ENCODE measurements at regions not wholly inside any gene's neighbourhood (a gene's known extent, or its start where the extent isn't known, plus 50 kb on each side); places are given as distances from the start of the nearest gene placed in this dataset.
"Not testable (repeated sequence)": the region's sequence is repeated elsewhere in the genome, so short reads cannot be mapped to it uniquely, and the experiment has no call there.

GRCh38 chr4:81319657-81320056 lies 104.6 kb upstream of the PRKG2 start:
- Histone ChIP-seq H3K4me3 (no peak overlapping the region), H3K27ac (no peak overlapping the region), H3K4me1 (peaks cover 2% of the 10 kb centered on the region), H3K9me3 (no peaks in the 10 kb centered on the region), H3K27me3 (peaks cover 2% of the 10 kb centered on the region), H3K36me3 (no peaks in the 10 kb centered on the region)
- WGBS: 100% methylated on average over 1 of the region's 1 CpG
- no peak for TF ChIP-seq POLR2A (IDR thresholded peaks at IDR 0.05)
- TF ChIP-seq CTCF (IDR thresholded peaks at IDR 0.05): no peak
- no peak for TF ChIP-seq POLR2AphosphoS5 (IDR thresholded peaks at IDR 0.05)
- TF ChIP-seq EP300 (IDR thresholded peaks at IDR 0.05): no peak
- no peak for DNase-seq (ENCODE audit: low spot score in 2 of 2)

- H3K4me3 ChIP-seq: no peak overlapping the region
- peaks cover 3% of the 10 kb centered on the region for H3K4me1 ChIP-seq
- no peak for DNase-seq (ENCODE audit: low spot score in 2 of 2)
- no peaks in the 10 kb centered on the region for H3K27me3 ChIP-seq
- no peaks in the 10 kb centered on the region for H3K36me3 ChIP-seq
- TF ChIP-seq CTCF (IDR thresholded peaks at IDR 0.05): no peak
- TF ChIP-seq EP300 (IDR thresholded peaks at IDR 0.05): no peak
- TF ChIP-seq POLR2A (IDR thresholded peaks at IDR 0.05): no peak
- TF ChIP-seq POLR2AphosphoS5 (IDR thresholded peaks at IDR 0.05): no peak
- H3K9me3 ChIP-seq: no peaks in the 10 kb centered on the region
- WGBS: 27% methylated on average over 3 of the region's 3 CpGs
- no peak overlapping the region for H3K27ac ChIP-seq
Measured at GRCh38 chr4:81314897-81315470, 100.0 kb upstream of the PRKG2 start.

- no peak overlapping the region for H3K27ac ChIP-seq
- H3K27me3 ChIP-seq: no peaks in the 10 kb centered on the region
- H3K4me1 ChIP-seq: peaks cover 3% of the 10 kb centered on the region
- H3K36me3 ChIP-seq: no peaks in the 10 kb centered on the region
- 43% methylated on average over 6 of the region's 6 CpGs for WGBS
- no peaks in the 10 kb centered on the region for H3K9me3 ChIP-seq
- DNase-seq (ENCODE audit: low spot score in 2 of 2): no peak
- TF ChIP-seq EP300 (IDR thresholded peaks at IDR 0.05) (no peak), CTCF (IDR thresholded peaks at IDR 0.05) (no peak), POLR2AphosphoS5 (IDR thresholded peaks at IDR 0.05) (no peak), POLR2A (IDR thresholded peaks at IDR 0.05) (no peak)
- H3K4me3 ChIP-seq: no peak overlapping the region
Measured at GRCh38 chr4:81314196-81314896, 99.3 kb upstream of the PRKG2 start.

GRCh38 chr4:81307991-81308390 lies 93.0 kb upstream of the PRKG2 start:
- Histone ChIP-seq H3K27me3 (no peaks in the 10 kb centered on the region), H3K36me3 (no peaks in the 10 kb centered on the region), H3K4me1 (no peaks in the 10 kb centered on the region), H3K4me3 (no peak overlapping the region), H3K9me3 (no peaks in the 10 kb centered on the region), H3K27ac (no peak overlapping the region)
- TF ChIP-seq POLR2AphosphoS5 (IDR thresholded peaks at IDR 0.05) (no peak), POLR2A (IDR thresholded peaks at IDR 0.05) (no peak), EP300 (IDR thresholded peaks at IDR 0.05) (no peak), CTCF (IDR thresholded peaks at IDR 0.05) (no peak)
- no peak for DNase-seq (ENCODE audit: low spot score in 2 of 2)
- 72% methylated on average over 2 of the region's 2 CpGs for WGBS

- 80% methylated on average over 4 of the region's 4 CpGs for WGBS
- Histone ChIP-seq H3K36me3 (no peaks in the 10 kb centered on the region), H3K4me3 (no peak overlapping the region), H3K27ac (no peak overlapping the region), H3K4me1 (no peaks in the 10 kb centered on the region), H3K27me3 (no peaks in the 10 kb centered on the region), H3K9me3 (no peaks in the 10 kb centered on the region)
- no peak for DNase-seq (ENCODE audit: low spot score in 2 of 2)
- TF ChIP-seq CTCF (IDR thresholded peaks at IDR 0.05) (no peak), POLR2AphosphoS5 (IDR thresholded peaks at IDR 0.05) (no peak), EP300 (IDR thresholded peaks at IDR 0.05) (no peak), POLR2A (IDR thresholded peaks at IDR 0.05) (no peak)
Measured at GRCh38 chr4:81304871-81305270, 89.8 kb upstream of the PRKG2 start.

- not testable (repeated sequence) for H3K27me3 ChIP-seq; DNase-seq (ENCODE audit: low spot score in 2 of 2); H3K27ac ChIP-seq; H3K4me1 ChIP-seq; H3K9me3 ChIP-seq; H3K4me3 ChIP-seq; H3K36me3 ChIP-seq
- WGBS: 94% methylated on average over 4 of the region's 4 CpGs
Measured at GRCh38 chr4:81300352-81300751, 85.3 kb upstream of the PRKG2 start.

All from suprapubic skin (tissue), 4 donors.